ENCODE measurements at regions not wholly inside any gene's neighbourhood (a gene's known extent, or its start where the extent isn't known, plus 50 kb on each side); places are given as distances from the start of the nearest gene placed in this dataset.

DNA sequence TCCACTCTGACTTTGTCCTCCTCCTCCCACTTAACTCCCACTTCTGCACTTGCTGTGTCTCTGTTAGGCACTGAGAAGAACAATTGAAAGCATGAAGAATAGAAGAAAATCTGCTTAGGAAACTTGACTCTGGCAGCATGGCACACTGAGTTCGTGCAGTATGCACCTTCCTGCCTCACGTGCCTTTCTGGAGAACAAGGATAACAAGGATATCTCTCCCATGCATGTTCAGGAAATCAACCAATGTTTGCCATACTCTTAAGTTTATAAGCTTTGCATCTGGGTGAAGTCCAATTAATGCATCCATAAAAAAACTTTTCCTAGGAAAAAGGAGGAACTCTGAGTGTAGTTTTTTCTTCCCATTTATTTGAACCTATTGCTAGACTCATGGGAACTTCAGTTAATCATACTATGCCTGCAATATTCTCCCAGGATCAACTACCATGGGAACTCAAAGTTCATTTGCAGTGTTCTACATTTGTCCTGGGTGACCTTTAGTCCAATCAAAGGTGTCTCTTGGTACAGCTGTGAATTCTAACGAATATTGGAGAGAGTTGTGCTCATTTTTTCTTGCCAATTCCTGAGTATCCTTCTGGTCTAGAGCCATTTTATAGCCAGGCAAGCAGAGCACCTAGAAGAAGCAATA is 227.0 kb downstream of the ENC1 start:
- no peak for DNase-seq (ENCODE audit: extremely low spot score)
- CTCF ChIA-PET = no interaction called here

DNA sequence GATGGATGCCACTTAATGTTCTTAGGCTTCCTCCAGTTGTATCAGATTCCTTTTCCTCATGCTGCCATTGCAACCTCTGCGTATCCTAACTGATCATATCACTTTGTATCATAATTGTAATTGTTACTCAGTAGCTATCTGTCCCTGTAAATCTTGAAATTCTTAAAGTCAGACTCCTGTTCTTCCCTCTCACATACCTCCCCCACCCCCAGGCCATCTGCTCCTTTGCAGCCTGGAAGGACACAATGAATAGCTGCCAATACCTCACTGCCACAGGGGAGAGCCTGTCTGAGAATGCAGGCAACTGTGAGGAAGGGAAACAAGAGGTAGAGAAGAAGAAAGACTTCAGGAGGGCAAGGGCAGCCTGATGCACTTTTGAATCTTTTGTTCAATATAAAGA is 228.5 kb downstream of the ENC1 start:
- DNase-seq (ENCODE audit: extremely low spot score) = no peak
- ChIA-PET CTCF (no interaction called here), POLR2A (no interaction called here)
- TF ChIP-seq CTCF (IDR thresholded peaks at IDR 0.05; ENCODE audit: control extremely low read depth, extremely low read depth, low read depth, missing control alignments) = no peak

More for the DNA sequence above, 227.0 kb downstream of the ENC1 start:
- POLR2A ChIA-PET = no interaction called here
- no peak for TF ChIP-seq CTCF (IDR thresholded peaks at IDR 0.05; ENCODE audit: control extremely low read depth, extremely low read depth, low read depth, missing control alignments)

DNA sequence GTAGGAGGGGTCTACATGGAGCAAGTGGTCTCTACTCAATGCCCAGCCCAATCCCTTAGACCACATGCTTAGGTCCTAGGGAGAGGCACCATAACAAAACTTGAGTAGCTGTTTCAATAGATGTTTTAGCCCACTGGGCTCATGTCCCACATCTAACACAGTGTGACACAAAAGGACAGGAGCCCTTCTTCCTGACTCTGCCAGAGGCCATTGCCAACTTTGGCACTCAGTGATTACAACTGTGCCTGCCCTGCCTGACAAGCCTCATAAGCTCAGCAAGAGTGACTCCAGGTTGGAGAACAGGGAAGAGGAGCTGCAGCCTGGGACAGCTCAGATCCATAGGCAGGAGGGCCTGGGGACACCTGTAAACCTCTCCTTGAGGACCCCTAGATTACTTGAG is 230.8 kb downstream of the ENC1 start:
- POLR2A ChIA-PET = no interaction called here
- CTCF ChIA-PET = interaction anchor here (1.9 kb wide), 1 partner anchor 20 kb away, joined by 5 read pairs; no protein-coding TSS in a partner anchor

GRCh38 chr5:74409166-74409706 is 231.3 kb downstream of the ENC1 start:
- DNase-seq (ENCODE audit: extremely low spot score) = no peak
- no peak for TF ChIP-seq CTCF (IDR thresholded peaks at IDR 0.05; ENCODE audit: control extremely low read depth, extremely low read depth, low read depth, missing control alignments)
- ChIA-PET CTCF (interaction anchor here (1.9 kb wide), 1 partner anchor 21 kb away, joined by 5 read pairs; no protein-coding TSS in a partner anchor), POLR2A (no interaction called here)

More for the DNA sequence above, 230.8 kb downstream of the ENC1 start:
- TF ChIP-seq CTCF (IDR thresholded peaks at IDR 0.05; ENCODE audit: control extremely low read depth, extremely low read depth, low read depth, missing control alignments) = no peak
- DNase-seq (ENCODE audit: extremely low spot score) = no peak

GRCh38 chr5:74408150-74409043 is 232.1 kb downstream of the ENC1 start:
- TF ChIP-seq CTCF (IDR thresholded peaks at IDR 0.05; ENCODE audit: control extremely low read depth, extremely low read depth, low read depth, missing control alignments) = no peak
- POLR2A ChIA-PET = no interaction called here
- CTCF ChIA-PET = interaction anchor here (1.5 to 1.9 kb wide), 2 partner anchors 12 to 21 kb away, joined by 5 read pairs; no protein-coding TSS in a partner anchor
- DNase-seq (ENCODE audit: extremely low spot score) = no peak

DNA sequence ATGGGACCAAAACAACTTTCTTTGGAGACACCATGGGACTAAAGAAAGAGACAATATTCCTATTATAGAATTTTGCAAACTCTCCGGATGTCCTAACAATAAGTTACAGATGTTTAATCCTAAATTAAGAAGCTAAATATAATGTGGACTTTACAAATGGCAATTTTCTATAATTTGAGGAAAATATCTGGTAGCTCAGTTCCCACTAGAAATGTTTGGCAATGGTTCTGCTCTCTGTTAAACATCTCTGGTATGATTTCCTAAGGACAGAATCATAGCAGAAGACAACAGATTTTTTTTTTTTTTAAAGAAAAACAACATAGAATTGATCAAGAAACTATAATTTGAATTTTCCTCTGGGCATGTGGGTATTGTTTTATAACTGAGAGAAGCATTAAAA is 232.8 kb downstream of the ENC1 start:
- ChIA-PET POLR2A (no interaction called here), CTCF (interaction anchor here (1.5 kb wide), 1 partner anchor 12 kb away, joined by 5 read pairs; no protein-coding TSS in a partner anchor)
- no peak for DNase-seq (ENCODE audit: extremely low spot score)
- TF ChIP-seq CTCF (IDR thresholded peaks at IDR 0.05; ENCODE audit: control extremely low read depth, extremely low read depth, low read depth, missing control alignments) = no peak

Data from GM10248 (cell line).